ENCODE measurements at regions not wholly inside any gene's neighbourhood (a gene's known extent, or its start where the extent isn't known, plus 50 kb on each side); places are given as distances from the start of the nearest gene placed in this dataset.
"Not testable (repeated sequence)": the region's sequence is repeated elsewhere in the genome, so short reads cannot be mapped to it uniquely, and the experiment has no call there.

- DNase-seq (ENCODE audit: low read depth) = not testable (repeated sequence)
Observed at GRCh38 chr2:242006091-242006634, 136.6 kb downstream of the RTP5 start.

DNA sequence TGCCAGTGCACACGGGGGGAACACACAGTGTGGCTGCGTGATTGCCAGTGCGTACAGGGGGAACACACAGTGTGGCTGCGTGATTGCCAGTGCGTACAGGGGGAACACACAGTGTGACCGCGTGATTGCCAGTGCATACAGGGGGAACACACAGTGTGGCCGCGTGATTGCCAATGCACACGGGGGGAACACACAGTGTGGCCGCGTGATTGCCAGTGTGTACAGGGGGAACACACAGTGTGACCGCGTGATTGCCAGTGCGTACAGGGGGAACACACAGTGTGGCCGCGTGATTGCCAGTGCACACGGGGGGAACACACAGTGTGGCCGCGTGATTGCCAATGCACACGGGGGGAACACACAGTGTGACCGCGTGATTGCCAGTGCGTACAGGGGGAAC lies 139.4 kb downstream of the RTP5 start:
- not testable (repeated sequence) for DNase-seq (ENCODE audit: low read depth)

- not testable (repeated sequence) for DNase-seq (ENCODE audit: low read depth)
Observed at GRCh38 chr2:242009846-242010245, 140.3 kb downstream of the RTP5 start.

- DNase-seq (ENCODE audit: low read depth) = not testable (repeated sequence)
Observed at GRCh38 chr2:242010252-242011166, 141.0 kb downstream of the RTP5 start.

DNA sequence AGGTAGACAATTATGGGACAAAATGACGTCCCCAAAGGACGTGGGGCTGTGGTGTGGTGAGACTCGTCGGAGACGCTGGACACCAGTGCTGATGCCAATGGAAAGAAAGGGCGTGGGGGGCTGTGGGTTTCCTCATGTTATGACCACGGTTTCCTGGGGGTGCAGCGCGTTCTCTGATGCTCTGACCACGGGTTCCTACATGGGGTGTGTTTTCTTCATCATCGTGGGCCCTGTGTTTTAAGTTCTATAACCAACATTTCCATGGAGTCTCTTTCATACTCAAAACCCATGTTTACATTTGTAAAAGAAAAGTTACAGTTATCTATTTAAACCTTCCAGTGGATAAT lies 141.6 kb downstream of the RTP5 start:
- no peak for DNase-seq (ENCODE audit: low read depth)

GRCh38 chr2:242011516-242011915 lies 142.0 kb downstream of the RTP5 start:
- DNase-seq (ENCODE audit: low read depth) = no peak

DNA sequence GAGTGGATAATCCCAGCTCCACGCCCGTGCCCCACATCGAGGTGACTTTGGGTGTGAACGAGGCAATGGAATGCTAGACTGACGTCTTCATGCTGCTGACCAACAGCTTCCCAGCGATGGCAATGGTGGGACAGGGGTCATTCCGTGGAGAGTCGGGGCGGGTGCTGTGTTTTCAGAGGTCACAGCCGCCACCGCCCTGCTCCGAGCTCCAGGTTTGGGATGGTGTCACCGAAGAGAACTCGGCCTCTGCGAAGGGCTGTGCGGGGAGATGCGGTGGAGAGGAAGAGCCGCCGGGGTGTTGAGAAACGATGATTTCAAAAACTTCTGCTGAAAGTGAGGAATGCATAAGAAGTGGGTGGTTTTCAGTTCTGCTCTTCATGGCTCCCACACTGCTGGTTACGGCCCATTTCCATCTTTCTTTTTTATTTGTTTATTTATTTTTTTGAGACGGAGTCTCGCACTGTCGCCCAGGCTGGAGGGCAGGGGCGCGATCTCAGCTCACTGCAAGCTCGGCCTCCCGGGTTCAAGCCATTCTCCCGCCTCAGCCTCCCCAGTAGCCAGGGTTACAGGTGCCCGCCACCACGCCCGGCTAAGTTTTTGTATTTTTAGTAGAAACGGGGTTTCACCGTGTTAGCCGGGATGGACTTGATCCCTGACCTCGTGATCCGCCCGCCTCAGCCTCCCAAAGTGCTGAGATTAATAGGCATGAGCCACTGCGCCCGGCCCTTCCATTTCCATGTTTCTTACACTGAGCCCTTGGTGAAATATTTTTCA lies 142.6 kb downstream of the RTP5 start:
- DNase-seq (ENCODE audit: low read depth) = no peak

DNA sequence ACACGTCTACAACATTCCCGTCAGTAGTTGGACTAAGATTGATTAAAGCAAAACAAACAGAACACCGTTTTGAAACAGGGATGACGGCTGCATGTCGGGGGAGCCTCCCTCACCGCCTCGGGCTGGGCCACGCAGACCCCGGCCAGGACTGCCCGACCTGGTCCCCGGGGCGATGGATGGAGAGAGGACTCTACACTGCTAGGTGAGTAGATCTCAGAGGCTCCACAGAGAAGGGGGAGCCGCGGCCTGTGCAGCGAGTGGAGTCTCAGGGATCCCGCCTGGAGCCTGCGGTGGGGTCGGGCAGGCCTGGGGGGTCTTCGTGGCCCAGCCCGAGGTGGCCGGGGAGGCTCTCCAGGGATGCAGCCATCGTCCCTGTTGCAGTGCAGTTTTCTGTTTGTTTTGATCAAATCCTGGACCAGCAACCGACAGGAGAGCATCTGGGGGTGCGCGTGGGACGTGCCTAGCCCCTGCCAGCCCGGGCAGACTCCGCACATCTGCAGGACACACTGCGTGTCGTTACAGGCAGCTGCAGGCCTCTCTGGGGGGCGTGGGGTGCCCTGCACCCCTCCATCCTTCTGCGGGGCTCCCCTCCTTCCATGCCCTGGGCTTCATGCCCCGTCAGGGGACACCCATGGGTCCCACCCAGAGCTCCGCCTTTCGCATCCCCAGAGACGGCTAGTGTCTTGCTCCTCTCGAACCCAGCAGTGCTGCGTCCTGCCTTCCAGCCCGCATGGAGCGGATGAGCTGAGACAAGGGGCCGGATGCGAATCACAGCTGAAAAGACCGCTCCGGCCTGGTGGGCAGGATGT lies 143.6 kb downstream of the RTP5 start:
- DNase-seq (ENCODE audit: low read depth) = no peak

DNA sequence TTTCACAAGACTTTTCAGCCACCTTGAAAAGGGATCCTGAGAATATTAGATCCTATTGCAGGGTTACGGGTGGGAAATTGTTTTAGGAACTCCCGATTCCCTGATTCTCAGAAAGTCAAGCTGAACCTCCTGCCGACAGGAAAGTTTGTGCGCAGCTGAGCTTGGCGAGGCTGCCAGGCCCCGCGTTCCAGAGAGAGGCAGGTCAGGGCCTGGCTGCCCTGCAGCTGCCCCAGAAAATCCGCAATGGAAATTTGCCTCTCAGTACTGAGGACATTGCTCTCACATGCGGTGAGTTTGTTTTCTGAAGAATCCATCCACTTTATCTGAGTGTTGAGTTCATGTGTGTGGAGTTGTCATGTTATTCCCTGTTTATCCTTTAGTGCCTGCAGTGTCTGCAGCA lies 144.2 kb downstream of the RTP5 start:
- DNase-seq (ENCODE audit: low read depth) = no peak

DNA sequence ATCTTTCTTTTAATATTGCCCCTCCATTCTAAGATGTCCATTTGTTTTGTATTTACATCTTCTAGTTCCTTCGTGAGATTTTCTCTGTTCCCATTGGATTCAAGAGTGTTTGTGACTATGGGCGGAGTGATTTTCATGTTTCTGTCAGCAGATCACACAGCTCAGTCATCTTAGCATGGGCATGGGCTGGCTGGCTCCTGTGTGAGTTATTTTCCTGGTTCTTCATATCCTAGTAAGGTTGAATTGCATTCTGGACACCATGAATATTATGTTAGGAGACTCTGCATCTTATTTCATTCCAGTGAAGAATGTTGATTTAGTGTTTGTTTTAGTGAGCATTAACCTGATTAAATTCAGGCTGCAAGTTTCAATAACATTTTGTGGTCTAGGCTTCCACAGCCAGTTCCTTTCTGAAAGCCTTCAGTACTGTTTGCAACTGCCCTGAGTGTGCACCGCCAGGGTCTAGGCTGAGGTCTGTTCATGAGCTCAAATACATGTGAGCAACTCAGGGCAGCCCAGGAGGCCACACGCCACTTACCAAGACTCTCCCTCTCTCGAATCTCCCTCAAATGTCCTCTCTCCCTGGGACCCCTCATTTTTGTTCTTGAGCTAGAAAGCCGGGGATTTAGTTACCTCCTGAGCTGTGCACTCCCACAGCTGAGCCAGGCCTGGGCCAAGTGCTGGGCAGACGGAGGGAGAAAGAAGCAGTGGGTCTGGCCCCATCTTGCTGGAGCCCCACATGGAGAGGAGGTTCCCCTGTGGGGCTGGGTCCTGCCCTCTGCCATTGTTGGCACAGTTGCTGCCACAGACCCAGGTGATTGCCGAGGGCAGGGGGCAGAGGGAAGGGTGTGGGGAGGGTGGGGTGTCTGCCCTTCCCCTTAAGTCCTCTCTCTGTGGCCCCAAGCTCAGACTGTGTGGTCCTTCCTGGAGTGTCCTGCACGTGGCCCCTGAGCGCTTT lies 145.9 kb downstream of the RTP5 start:
- no peak for DNase-seq (ENCODE audit: low read depth)

DNA sequence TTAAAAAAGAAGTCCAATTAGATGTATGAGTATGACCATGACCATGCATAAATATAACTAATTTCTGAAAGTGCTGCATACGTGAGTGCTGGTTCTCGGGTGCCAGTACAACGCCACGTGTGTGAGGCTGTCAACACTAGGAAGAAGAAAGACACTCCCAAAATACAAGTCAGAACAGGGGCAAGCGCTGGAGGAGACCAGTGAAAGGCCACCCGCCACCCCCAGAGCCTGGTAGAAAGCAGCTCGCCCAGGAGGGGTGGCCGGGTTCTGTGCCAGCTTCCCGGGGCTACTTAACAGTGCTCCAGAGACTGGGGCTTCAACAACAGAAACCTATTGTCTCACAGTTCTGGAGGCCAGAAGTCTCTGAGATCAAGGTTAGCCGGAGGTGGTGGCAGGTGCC lies 147.6 kb downstream of the RTP5 start:
- no peak for DNase-seq (ENCODE audit: low read depth)

DNA sequence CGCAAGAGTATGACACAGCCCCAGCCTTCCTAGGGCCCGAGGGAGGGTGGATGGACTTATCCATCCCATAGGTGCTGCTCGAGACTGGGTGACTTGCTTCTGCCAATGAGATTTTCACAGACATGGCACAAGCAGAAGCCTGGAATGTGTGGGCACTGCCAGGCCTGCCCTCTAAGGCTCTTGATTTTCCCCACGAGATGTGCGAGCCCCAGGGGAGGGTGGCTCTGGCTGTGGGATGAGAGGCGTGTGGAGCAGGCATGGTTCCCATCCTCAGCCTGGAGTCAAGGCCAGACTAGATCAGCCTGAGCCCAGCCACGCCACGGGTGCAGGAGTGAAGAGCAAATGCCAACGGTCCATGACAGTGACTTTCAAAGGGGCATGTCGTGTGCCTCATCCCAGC lies 148.9 kb downstream of the RTP5 start:
- not testable (repeated sequence) for DNase-seq (ENCODE audit: low read depth)

DNA sequence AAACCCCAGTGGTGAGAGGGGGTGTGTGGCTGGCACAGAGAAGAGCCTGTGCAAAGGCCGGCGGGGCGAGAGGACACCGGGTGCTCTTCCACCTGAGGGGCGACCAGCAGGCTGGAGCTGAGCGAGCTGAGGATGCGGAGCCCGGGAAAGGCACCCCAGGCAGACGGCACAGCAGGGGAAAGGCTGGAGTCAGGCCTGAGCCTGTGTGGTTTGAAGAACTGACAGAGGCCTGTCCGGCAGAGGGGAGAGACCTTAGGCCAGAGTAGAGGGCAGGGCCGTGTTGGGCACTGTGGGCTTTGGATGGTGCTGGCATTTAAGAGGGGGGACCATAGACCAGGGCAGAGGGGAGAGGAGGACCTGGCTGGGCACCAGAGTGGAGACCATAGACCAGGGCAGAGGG lies 149.8 kb downstream of the RTP5 start:
- no peak for DNase-seq (ENCODE audit: low read depth)

GRCh38 chr2:242020196-242021004 lies 150.9 kb downstream of the RTP5 start:
- no peak for DNase-seq (ENCODE audit: low read depth)

DNA sequence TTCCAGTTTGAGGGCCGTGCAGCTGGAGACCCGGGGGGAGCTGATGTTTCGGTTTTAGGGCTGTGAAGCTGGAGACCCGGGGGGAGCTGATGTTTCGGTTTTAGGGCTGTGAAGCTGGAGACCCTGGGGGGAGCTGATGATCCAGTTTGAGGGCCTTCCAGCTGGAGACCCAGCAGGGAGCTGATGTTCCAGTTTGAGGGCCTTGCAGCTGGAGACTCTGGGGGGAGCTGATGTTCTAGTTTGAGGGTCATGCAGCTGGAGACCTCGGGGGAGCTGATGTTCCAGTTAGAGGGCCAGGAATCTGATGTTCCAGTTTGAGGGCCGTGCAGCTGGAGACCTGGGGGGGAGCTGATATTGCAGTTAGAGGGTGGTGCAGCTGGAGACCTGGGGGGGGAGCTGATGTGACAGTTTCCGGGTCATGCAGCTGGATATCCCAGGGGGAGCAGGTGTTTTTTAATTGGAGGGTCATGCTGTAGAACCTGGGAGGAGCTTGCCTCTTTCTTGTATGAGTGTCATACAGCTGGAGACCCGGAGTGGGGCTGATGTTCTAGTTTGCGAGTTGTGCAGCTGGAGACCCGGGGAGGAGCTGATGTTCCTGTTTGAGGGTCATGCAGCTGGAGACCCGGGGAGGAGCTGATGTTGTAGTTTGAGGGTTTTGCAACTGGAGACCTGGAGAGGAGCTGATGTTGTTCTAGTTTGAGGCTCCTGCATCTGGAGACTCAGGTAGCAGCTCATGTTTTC lies 153.2 kb downstream of the RTP5 start:
- DNase-seq (ENCODE audit: low read depth) = no peak

DNA sequence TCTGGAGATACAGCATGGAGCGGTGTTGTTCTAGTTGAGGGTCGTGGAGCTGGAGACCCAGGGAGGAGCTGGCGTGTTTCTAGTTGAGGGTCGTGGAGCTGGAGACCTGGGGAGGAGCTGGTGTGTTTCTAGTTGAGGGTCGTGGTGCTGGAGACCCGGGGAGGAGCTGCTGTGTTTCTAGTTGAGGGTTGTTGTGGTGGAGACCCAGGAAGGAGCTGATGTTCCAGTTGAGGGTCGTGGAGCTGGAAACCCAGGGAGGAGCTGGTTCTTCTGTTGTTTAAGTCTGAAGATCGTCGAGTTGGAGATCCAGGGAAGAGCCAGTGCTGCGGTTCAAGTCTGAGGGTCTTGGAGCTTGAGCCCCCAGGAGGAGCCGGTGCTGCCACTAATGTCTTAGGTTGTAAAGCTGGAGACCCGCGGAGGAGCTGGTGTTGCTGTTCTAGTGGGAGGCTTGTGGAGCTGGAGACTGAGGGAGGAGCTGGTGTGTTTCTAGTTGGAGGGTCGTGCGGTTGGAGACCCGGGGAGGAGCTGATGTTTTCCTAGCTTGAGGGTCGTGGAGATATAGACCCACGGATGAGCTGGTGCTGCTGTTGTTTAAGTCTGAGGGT lies 155.3 kb downstream of the RTP5 start:
- DNase-seq (ENCODE audit: low read depth) = no peak

GRCh38 chr2:242027676-242028450 lies 158.3 kb downstream of the RTP5 start:
- DNase-seq (ENCODE audit: low read depth) = no peak
